ENCODE measurements at regions not wholly inside any gene's neighbourhood (a gene's known extent, or its start where the extent isn't known, plus 50 kb on each side); places are given as distances from the start of the nearest gene placed in this dataset.

DNA sequence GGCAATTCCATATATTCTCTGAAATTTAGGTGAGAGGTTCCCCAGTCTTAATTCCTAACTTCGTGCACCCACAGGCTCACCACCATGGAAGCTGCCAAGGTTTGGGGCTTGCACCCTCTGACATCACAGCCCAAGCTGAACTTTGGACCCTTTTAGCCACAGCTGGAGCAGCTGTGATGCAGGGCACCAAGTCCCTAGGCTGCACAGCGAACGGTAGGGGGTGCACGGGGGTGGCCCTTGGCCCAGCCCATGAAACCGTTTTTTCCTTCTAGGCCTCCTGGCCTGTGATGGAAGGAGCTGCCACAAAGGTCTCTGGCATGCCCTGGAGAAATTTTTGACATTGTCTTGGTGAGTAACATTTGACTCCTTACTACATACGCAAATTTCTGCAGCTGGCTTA lies 251.9 kb upstream of the GRM3 start:
- TF ChIP-seq, protein P1, sequence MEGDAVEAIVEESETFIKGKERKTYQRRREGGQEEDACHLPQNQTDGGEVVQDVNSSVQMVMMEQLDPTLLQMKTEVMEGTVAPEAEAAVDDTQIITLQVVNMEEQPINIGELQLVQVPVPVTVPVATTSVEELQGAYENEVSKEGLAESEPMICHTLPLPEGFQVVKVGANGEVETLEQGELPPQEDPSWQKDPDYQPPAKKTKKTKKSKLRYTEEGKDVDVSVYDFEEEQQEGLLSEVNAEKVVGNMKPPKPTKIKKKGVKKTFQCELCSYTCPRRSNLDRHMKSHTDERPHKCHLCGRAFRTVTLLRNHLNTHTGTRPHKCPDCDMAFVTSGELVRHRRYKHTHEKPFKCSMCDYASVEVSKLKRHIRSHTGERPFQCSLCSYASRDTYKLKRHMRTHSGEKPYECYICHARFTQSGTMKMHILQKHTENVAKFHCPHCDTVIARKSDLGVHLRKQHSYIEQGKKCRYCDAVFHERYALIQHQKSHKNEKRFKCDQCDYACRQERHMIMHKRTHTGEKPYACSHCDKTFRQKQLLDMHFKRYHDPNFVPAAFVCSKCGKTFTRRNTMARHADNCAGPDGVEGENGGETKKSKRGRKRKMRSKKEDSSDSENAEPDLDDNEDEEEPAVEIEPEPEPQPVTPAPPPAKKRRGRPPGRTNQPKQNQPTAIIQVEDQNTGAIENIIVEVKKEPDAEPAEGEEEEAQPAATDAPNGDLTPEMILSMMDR (optimal IDR thresholded peaks at IDR 0.05 in 1 of 3, IDR thresholded peaks at IDR 0.05 in 1 of 3, conservative IDR thresholded peaks at IDR 0.05 in 1 of 3; ENCODE audit: extremely low read depth in 1 of 3, insufficient read depth in 2 of 3, low read length in 3 of 3): no peak
- no peak for TF ChIP-seq EZH2 (IDR thresholded peaks at IDR 0.05; ENCODE audit: low read length)

Measured in keratinocyte (primary cell).